UCSD-AML1 (cell line): ENCODE measurements at regions not wholly inside any gene's neighbourhood (a gene's known extent, or its start where the extent isn't known, plus 50 kb on each side); places are given as distances from the start of the nearest gene placed in this dataset.
"Not testable (repeated sequence)": the region's sequence is repeated elsewhere in the genome, so short reads cannot be mapped to it uniquely, and the experiment has no call there.

Experiments used
- DNase-seq: peaks from one replicate; lab custom pipeline; 2025; ENCODE audit not compliant: unreplicated experiment; lab: John Stamatoyannopoulos, UW

DNA sequence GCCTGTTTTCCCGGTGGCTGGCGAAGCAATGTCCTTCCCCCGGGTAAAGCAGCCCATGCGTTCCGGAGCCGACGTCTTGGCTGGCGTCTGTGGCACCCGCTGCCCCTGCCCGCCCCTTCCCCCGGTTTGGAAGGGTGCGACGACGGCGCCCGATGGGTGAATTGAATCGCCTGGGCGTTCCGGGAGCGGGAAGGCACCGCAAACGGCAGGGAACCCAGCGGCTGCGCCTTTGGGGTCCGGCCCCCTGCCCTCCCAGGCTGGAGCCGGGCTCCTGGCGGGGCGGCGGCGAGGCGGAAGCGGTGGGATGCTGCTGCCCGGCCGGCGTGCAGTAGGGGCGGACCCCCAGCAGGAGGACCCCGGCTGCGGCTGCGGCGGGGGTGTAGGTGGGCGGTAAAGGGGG, 123.6 kb upstream of the RHOU start:
- DNase-seq = not testable (repeated sequence)

- not testable (repeated sequence) for DNase-seq
These were observed 113.1 kb upstream of the RHOU start for GRCh38 chr1:228622002-228622716.

DNA sequence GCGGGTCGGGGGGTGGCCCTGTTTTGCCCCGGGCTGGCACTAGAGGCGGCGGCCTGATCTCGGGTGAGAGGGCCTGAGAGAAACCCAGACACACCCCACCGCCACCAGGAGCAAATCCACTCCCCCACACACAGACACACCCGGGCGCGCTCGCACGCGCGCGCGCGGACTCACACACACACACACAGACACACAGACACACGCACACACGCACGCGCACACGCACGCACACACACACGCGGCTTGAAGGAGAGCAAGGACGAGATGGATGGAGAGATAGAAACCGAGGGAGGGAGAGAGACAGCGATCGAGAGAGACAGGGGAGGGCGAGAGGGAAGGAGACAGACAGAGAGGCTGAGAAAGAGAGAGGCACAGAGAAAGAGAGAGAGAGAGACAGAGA, 108.8 kb upstream of the RHOU start:
- DNase-seq = not testable (repeated sequence)

GRCh38 chr1:228632858-228633257, 102.4 kb upstream of the RHOU start:
- DNase-seq = not testable (repeated sequence)

DNA sequence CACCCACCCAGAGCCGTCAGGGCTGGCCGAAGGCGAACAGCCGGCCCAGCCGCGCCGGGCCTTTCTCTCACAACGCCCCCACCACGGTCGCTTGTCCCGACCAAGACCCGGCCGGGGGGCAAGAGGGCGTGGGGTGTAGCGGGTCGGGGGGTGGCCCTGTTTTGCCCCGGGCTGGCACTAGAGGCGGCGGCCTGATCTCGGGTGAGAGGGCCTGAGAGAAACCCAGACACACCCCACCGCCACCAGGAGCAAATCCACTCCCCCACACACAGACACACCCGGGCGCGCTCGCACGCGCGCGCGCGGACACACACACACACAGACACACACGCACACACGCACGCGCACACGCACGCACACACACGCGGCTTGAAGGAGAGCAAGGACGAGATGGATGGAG, 100.0 kb upstream of the RHOU start:
- not testable (repeated sequence) for DNase-seq

DNA sequence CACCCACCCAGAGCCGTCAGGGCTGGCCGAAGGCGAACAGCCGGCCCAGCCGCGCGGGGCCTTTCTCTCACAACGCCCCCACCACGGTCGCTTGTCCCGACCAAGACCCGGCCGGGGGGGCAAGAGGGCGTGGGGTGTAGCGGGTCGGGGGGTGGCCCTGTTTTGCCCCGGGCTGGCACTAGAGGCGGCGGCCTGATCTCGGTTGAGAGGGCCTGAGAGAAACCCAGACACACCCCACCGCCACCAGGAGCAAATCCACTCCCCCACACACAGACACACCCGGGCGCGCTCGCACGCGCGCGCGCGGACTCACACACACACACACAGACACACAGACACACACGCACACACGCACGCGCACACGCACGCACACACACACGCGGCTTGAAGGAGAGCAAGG, 97.8 kb upstream of the RHOU start:
- DNase-seq = not testable (repeated sequence)

- DNase-seq = peak; percentile 44
These were observed 88.4 kb upstream of the RHOU start for GRCh38 chr1:228646717-228647522.

- DNase-seq = no peak
These were observed 87.5 kb upstream of the RHOU start for GRCh38 chr1:228647523-228648444.

- DNase-seq = no peak
These were observed 86.5 kb upstream of the RHOU start for GRCh38 chr1:228648647-228649383.

- DNase-seq = no peak
These were observed 85.1 kb upstream of the RHOU start for GRCh38 chr1:228650141-228650540.

- DNase-seq = no peak
These were observed 84.3 kb upstream of the RHOU start for GRCh38 chr1:228650946-228651345.

DNA sequence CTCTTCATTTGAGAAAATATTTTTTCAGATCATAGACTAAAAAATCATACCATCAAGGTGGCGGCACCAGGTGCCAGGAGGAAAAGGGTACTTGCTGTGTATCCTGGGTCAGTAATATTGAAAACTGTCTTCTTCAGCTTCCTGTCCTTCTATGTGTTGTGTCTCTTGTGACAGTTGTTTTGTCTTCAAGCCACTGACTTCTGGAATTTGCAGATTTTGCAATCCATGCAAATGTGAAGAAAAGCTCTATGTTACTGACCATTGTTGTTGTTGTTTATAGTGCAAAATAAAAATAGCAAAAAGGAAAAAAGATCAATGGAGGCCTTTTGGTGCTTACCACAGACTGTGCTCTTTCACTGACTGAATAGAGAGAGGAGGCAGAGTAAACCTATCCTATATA, 83.2 kb upstream of the RHOU start:
- no peak for DNase-seq

- DNase-seq = not testable (repeated sequence)
These were observed 82.2 kb upstream of the RHOU start for GRCh38 chr1:228653057-228653456.

DNA sequence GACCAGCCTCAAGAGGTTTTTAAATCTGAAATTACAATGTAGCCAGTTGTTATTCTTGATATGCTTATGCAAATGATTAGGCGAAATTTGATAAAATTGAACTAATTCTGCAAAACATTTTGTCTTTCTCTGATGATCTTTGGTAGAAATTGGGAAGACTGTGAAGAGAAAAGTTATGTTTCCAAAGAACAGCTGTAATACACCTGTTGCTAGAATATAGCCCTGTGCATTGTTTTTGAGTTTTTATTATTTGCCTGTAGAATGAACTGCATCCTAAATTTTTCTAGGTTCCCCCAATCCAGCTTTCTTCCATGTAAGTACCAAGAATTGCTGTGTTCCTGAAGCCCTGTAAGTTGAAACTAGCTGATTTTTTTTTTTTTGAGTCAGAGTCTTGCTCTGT, 81.5 kb upstream of the RHOU start:
- no peak for DNase-seq

- DNase-seq = no peak
These were observed 79.4 kb upstream of the RHOU start for GRCh38 chr1:228655796-228656394.

GRCh38 chr1:228662007-228662689, 73.1 kb upstream of the RHOU start:
- not testable (repeated sequence) for DNase-seq

DNA sequence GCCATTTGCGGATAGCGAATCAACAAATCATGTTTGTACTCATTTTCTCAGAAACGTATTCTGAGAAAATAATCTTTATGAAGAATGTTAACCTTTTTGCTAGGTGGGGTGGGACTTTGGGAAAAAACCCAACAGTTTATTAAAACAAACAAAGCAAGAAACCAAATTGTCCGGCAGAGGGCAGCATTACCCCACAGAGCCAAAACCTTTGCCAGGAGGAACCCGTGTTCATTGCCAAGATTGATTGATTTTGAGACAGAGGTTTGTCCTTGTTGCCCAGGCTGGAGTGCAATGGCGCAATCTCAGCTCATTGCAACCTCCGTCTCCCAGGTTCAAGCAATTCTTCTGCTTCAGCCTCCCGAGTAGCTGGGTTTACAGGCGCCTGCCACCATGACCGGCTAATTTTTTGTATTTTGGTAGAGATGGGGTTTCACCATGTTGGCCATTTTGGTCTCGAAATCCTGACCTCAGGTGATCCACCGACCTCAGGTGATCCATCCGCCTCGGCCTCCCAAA, 70.8 kb upstream of the RHOU start:
- DNase-seq = peak; percentile 53

DNA sequence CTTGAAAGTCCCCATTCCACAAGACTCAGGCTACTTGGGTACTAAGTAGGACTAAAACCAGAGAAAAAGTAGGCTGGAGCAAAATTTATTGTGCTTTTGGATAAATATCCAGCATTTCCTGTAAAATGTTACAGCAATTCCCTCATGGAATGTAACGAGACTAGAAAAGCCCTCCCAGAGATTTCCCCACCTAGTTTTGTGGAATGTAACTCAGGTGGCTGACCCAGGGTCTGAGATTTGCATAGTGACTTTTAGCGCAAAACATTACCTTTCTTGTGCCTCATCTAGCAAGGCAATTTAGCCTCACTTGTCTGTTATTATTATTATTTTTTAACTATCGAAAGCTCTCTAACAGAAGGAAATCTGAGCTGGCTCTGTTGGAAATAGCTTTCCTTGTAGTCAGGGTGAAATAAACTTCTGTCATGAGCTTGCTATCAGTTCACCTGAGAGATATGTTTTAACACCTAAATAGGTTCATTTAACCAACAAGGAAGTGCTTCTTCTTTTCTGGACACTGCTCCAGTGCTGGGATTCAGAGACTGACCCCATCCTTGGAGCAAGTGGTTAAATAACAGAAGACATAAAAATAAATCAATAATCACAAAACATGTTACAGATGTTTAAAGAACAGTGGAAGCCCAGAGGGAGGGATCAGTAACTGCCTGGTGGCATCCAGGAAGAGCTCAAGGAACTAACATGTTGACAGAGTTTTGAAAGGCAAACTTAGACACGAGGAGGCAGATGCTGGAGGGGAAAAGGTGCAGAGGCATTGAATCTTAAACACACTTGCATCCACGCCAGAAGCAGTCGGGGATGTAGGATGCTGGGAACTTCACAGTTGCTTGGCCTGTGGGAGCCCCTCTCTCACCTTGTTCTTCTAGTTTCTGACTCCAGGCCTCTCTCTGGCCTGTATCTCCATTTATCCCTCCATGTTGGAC, 68.3 kb upstream of the RHOU start:
- no peak for DNase-seq
